HG03378 (cell line): ENCODE measurements at regions not wholly inside any gene's neighbourhood (a gene's known extent, or its start where the extent isn't known, plus 50 kb on each side); places are given as distances from the start of the nearest gene placed in this dataset.

Experiments
- ATAC-seq: cut with Tn5 transposase; IDR thresholded peaks from one replicate; pipeline ENCODE4 v1.9.1; 2021; ENCODE audit warnings: mild to moderate bottlenecking, moderate library complexity; ENCODE audit not compliant: unreplicated experiment

GRCh38 chrX:16487620-16488385, 162.2 kb upstream of the S100G start:
- ATAC-seq, result no peak

- ATAC-seq, result no peak
Observed at GRCh38 chrX:16488959-16489358, 161.0 kb upstream of the S100G start.

- ATAC-seq, result no peak
Observed at GRCh38 chrX:16491461-16491860, 158.5 kb upstream of the S100G start.

GRCh38 chrX:16496175-16496574, 153.8 kb upstream of the S100G start:
- no peak for ATAC-seq

- no peak for ATAC-seq
Observed at GRCh38 chrX:16511796-16512776, 137.9 kb upstream of the S100G start.

- ATAC-seq, result no peak
Observed at GRCh38 chrX:16516232-16516876, 133.6 kb upstream of the S100G start.

- no peak for ATAC-seq
Observed at GRCh38 chrX:16517039-16517605, 132.8 kb upstream of the S100G start.

- no peak for ATAC-seq
Observed at GRCh38 chrX:16518131-16518530, 131.8 kb upstream of the S100G start.

- no peak for ATAC-seq
Observed at GRCh38 chrX:16524316-16524715, 125.6 kb upstream of the S100G start.

GRCh38 chrX:16526003-16526402, 124.0 kb upstream of the S100G start:
- no peak for ATAC-seq

GRCh38 chrX:16528620-16529019, 121.3 kb upstream of the S100G start:
- no peak for ATAC-seq
